Calu3 (cell line): ENCODE measurements at regions not wholly inside any gene's neighbourhood (a gene's known extent, or its start where the extent isn't known, plus 50 kb on each side); places are given as distances from the start of the nearest gene placed in this dataset.

Experiments used
- BruUV-seq: library from RNA; stranded (reverse); fragments of 400-500 nt; replicated peaks from 2 replicates; lab custom pipeline; 2021; lab: Mats Ljungman, UMichigan
- CTCF ChIA-PET: fragments of 300-600 bp; sonication (Branson Sonifier 250); formaldehyde crosslinking; loops from one replicate; lab custom pipeline; 2022; ENCODE audit warnings: antibody characterized with exemption; lab: Charles Lee
- DNase-seq: peaks from one replicate; pipeline ENCODE4 v3.0.0; 2022
- H3K27ac Mint-ChIP-seq: one replicate; pipeline ENCODE4 v1.8.0; 2022; ENCODE audit warnings: mixed read lengths; ENCODE audit not compliant: unreplicated experiment
- H3K27me3 Mint-ChIP-seq: one replicate; pipeline ENCODE4 v1.8.0; 2022; ENCODE audit warnings: mixed read lengths; ENCODE audit not compliant: unreplicated experiment
- H3K36me3 Mint-ChIP-seq: one replicate; pipeline ENCODE4 v1.8.0; 2022; ENCODE audit warnings: mild to moderate bottlenecking, moderate library complexity, mixed read lengths; ENCODE audit not compliant: insufficient read depth, unreplicated experiment
- H3K4me1 Mint-ChIP-seq: one replicate; pipeline ENCODE4 v1.8.0; 2022; ENCODE audit warnings: mild to moderate bottlenecking, low read depth, mixed read lengths; ENCODE audit not compliant: unreplicated experiment
- H3K4me3 Mint-ChIP-seq: one replicate; pipeline ENCODE4 v1.8.0; 2022; ENCODE audit warnings: mild to moderate bottlenecking, low read depth, moderate library complexity, mixed read lengths; ENCODE audit not compliant: unreplicated experiment
- H3K9me3 Mint-ChIP-seq: one replicate; pipeline ENCODE4 v1.8.0; 2022; ENCODE audit warnings: low read depth, mixed read lengths; ENCODE audit not compliant: unreplicated experiment
- intact Hi-C: fragments of 100-400 bp; cut with micrococcal nuclease; formaldehyde crosslinking; loops from one replicate; pipeline ENCODE4 v1.10.0; 2022; ENCODE audit not compliant: unreplicated experiment
- TF ChIP-seq, protein P1 (sequence below): fragments of 200-600 bp; IDR thresholded peaks from one replicate; pipeline ENCODE4 v1.8.0; 2022; ENCODE audit warnings: antibody characterized with exemption; ENCODE audit not compliant: unreplicated experiment

DNA sequence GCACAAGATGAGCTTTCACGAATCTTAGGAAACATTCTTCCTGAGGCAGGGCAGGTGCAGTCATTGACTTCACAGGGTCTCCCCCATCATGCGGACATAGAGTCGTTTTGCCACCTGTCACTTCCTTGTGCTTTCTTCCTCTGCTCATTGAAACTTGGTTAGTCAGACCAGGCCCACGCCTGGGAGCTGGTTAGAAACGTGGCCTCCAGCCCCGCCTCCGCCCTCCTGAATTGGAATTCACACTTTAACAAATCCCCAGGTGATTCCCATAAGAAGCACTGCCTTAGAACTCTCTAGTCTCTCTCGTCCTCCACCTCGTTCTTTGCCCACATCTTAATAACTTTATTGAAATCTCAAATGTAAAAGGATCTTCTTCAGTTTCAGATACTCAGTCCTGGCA is 265.5 kb upstream of the FZD8 start:
- H3K4me3 Mint-ChIP-seq, result no peak overlapping the region
- no peaks in the 10 kb centered on the region for H3K36me3 Mint-ChIP-seq
- BruUV-seq, result no TSS peak
- no peak overlapping the region for H3K27ac Mint-ChIP-seq
- intact Hi-C loops, result no loop called here
- DNase-seq, result no peak
- no peaks in the 10 kb centered on the region for H3K4me1 Mint-ChIP-seq
- H3K27me3 Mint-ChIP-seq, result no peaks in the 10 kb centered on the region
- CTCF ChIA-PET, result no interaction called here
- TF ChIP-seq, protein P1, sequence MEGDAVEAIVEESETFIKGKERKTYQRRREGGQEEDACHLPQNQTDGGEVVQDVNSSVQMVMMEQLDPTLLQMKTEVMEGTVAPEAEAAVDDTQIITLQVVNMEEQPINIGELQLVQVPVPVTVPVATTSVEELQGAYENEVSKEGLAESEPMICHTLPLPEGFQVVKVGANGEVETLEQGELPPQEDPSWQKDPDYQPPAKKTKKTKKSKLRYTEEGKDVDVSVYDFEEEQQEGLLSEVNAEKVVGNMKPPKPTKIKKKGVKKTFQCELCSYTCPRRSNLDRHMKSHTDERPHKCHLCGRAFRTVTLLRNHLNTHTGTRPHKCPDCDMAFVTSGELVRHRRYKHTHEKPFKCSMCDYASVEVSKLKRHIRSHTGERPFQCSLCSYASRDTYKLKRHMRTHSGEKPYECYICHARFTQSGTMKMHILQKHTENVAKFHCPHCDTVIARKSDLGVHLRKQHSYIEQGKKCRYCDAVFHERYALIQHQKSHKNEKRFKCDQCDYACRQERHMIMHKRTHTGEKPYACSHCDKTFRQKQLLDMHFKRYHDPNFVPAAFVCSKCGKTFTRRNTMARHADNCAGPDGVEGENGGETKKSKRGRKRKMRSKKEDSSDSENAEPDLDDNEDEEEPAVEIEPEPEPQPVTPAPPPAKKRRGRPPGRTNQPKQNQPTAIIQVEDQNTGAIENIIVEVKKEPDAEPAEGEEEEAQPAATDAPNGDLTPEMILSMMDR, result no peak
- no peaks in the 10 kb centered on the region for H3K9me3 Mint-ChIP-seq

DNA sequence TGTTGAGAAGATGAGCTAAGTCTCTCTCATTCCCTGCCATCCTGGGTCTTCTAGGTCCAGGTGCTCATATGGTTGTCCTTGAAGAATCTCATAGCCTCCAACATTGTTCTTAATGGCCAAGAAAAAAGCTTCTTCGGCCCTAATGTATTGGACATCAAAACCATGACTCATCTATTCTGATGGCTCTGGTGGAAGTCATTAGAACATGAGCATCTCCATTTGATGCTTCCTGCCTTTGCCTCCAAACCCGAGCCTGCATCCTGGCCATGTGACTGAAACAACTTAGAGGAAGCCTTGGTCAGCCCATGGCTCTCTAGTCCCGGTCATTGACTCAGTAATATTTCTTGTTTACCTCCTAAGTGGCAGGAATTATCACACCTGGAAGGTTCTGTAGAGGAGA is 264.1 kb upstream of the FZD8 start:
- Mint-ChIP-seq H3K27me3 (no peaks in the 10 kb centered on the region), H3K36me3 (no peaks in the 10 kb centered on the region), H3K27ac (no peak overlapping the region), H3K4me3 (no peak overlapping the region), H3K9me3 (no peaks in the 10 kb centered on the region), H3K4me1 (no peaks in the 10 kb centered on the region)
- no peak for DNase-seq
- TF ChIP-seq, protein P1, result no peak
- intact Hi-C loops, result no loop called here
- no TSS peak for BruUV-seq
- CTCF ChIA-PET, result no interaction called here

DNA sequence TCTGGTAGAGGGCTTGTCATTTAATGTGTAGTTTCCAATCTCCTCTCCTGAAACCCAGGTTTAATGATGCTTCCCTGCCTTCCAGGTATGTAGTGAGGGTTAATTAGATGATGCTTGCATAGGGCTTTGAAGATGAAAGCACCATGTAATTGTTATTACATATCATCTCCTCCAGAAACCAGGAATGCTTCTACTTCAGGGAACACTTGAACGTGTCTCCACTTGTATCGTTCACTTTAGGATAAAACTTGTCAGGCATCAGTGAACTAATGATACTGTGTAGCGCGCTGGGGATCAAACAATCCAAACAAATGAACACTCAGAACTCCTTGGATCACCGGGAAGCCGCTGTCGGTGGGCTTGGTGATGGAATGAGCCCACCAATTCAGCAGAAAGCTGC is 260.9 kb upstream of the FZD8 start:
- Mint-ChIP-seq H3K27ac (no peak overlapping the region), H3K9me3 (no peaks in the 10 kb centered on the region), H3K4me3 (no peak overlapping the region), H3K36me3 (no peaks in the 10 kb centered on the region), H3K4me1 (no peaks in the 10 kb centered on the region), H3K27me3 (no peaks in the 10 kb centered on the region)
- no TSS peak for BruUV-seq
- CTCF ChIA-PET, result no interaction called here
- TF ChIP-seq, protein P1, result no peak
- intact Hi-C loops, result no loop called here
- no peak for DNase-seq

DNA sequence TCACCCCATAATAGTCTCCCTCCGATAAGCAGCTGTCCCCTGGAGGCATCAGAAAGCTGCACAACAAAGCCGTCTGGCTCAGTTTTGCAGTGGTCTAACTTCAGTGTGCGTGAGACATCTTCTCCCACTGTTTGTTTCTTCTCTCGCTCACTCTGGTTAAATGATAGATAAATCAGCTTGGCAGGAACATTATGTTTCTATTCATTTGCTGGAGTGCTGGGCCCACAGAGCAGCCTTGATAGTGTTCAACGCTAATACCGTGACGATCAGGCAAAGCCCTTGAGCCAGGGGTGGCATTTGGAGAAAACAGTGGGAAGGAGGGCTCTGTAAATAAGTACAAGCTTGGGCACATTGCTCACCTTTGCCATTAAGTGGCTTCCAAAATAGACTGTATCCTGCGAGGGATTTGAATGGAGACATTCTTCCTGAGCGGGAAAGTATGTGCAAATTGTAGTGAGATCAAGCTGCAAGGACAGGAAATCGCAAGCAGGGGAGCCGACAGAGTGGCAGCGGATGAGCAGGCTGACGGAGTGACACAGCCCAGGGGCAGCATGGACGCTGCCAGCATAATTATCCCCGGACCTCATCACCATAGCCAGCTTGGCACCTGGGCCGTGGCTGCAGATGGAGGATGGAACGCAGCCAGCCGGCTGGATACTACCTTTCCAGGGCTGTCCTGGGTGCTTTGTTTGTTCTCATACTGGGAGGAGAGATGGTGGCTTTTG is 256.8 kb upstream of the FZD8 start:
- Mint-ChIP-seq H3K36me3 (no peaks in the 10 kb centered on the region), H3K4me3 (no peak overlapping the region), H3K4me1 (no peaks in the 10 kb centered on the region), H3K9me3 (peaks cover 6% of the 10 kb centered on the region), H3K27ac (no peak overlapping the region), H3K27me3 (no peaks in the 10 kb centered on the region)
- TF ChIP-seq, protein P1, result no peak
- CTCF ChIA-PET, result interaction anchor here (0.6 kb wide), 1 partner anchor 122 kb away, joined by 3 read pairs; no protein-coding TSS in a partner anchor
- no peak for DNase-seq
- intact Hi-C loops, result no loop called here
- no TSS peak for BruUV-seq
